DOHH2 (cell line): ENCODE measurements at regions not wholly inside any gene's neighbourhood (a gene's known extent, or its start where the extent isn't known, plus 50 kb on each side); places are given as distances from the start of the nearest gene placed in this dataset.

ENCODE experiments used
- H3F3A ChIP-seq: fragments of 200-600 bp; sonication (generic), shearing (Covaris generic); 2 replicates; pipeline ENCODE4 v1.6.0; 2016; ENCODE audit warnings: antibody characterized with exemption, mild to moderate bottlenecking; ENCODE audit not compliant: control insufficient read depth, insufficient read depth
- H3K27ac ChIP-seq: fragments of 200-600 bp; sonication (generic); 2 replicates; pipeline ENCODE4 v1.5.1; 2014; ENCODE audit warnings: low read depth, mild to moderate bottlenecking, low read length, moderate library complexity
- H3K27me3 ChIP-seq: fragments of 200-600 bp; sonication (generic); 2 replicates; pipeline ENCODE4 v1.6.1; 2014; ENCODE audit warnings: mild to moderate bottlenecking, low read length, mixed read lengths; ENCODE audit not compliant: control insufficient read depth
- H3K36me3 ChIP-seq: fragments of 200-600 bp; sonication (generic); 2 replicates; pipeline ENCODE4 v1.6.1; 2014; ENCODE audit warnings: mild to moderate bottlenecking, low read length, moderate library complexity, mixed read lengths; ENCODE audit not compliant: control insufficient read depth
- H3K4me1 ChIP-seq: fragments of 200-600 bp; sonication (generic); 2 replicates; pipeline ENCODE4 v1.6.1; 2014; ENCODE audit warnings: mild to moderate bottlenecking, low read length, mixed read lengths; ENCODE audit not compliant: control insufficient read depth
- H3K4me2 ChIP-seq: fragments of 200-600 bp; sonication (generic); 2 replicates; pipeline ENCODE4 v1.6.0; 2014; ENCODE audit warnings: mild to moderate bottlenecking, low read length, moderate library complexity
- H3K4me3 ChIP-seq: fragments of 200-600 bp; sonication (generic); 2 replicates; pipeline ENCODE4 v1.5.1; 2014; ENCODE audit warnings: mild to moderate bottlenecking, low read length, mixed read lengths
- H3K79me2 ChIP-seq: fragments of 200-600 bp; sonication (generic); 2 replicates; pipeline ENCODE4 v1.6.1; 2014; ENCODE audit warnings: mild to moderate bottlenecking, low read length, mixed read lengths; ENCODE audit not compliant: control insufficient read depth
- H3K9me2 ChIP-seq: fragments of 200-600 bp; sonication (generic); replicated peaks from 2 replicates; pipeline ENCODE4 v1.6.1; 2014; ENCODE audit warnings: mild to moderate bottlenecking, low read length, mixed read lengths; ENCODE audit not compliant: control insufficient read depth
- H3K9me3 ChIP-seq: fragments of 200-600 bp; sonication (generic); 2 replicates; pipeline ENCODE4 v1.6.1; 2014; ENCODE audit warnings: antibody characterized with exemption, low read length, mixed read lengths; ENCODE audit not compliant: control insufficient read depth, insufficient read depth
- H4K20me1 ChIP-seq: fragments of 200-600 bp; sonication (generic); 2 replicates; pipeline ENCODE4 v1.6.0; 2014; ENCODE audit warnings: low read depth, mild to moderate bottlenecking, antibody characterized with exemption, low read length, moderate library complexity; ENCODE audit not compliant: control insufficient read depth, insufficient read depth
- CTCF ChIP-seq: fragments of 200-600 bp; sonication (generic); IDR thresholded peaks from one replicate; pipeline ENCODE4 v1.5.1; 2014; ENCODE audit warnings: antibody characterized with exemption, mild to moderate bottlenecking, low read depth, low read length; ENCODE audit not compliant: poor library complexity, severe bottlenecking
- EZH2phosphoT487 ChIP-seq: fragments of 200-600 bp; sonication (generic); IDR thresholded peaks from 2 replicates; pipeline ENCODE4 v1.6.1; 2017; ENCODE audit warnings: borderline replicate concordance, mild to moderate bottlenecking, antibody characterized with exemption, low read length, moderate library complexity, mixed read lengths

GRCh38 chr5:74521401-74521800 lies 119.1 kb downstream of the ENC1 start:
- Histone ChIP-seq H3K27me3 (no peaks in the 10 kb centered on the region), H3K79me2 (no peaks in the 10 kb centered on the region), H3K36me3 (no peaks in the 10 kb centered on the region), H3K4me2 (no peak overlapping the region), H3K27ac (no peak overlapping the region), H3K4me3 (no peak overlapping the region), H3K9me3 (peaks cover 3% of the 10 kb centered on the region; the same call in 1 of the 2 replicates), H3K9me2 (no peaks in the 10 kb centered on the region), H4K20me1 (no peaks in the 10 kb centered on the region), H3K4me1 (no peaks in the 10 kb centered on the region), H3F3A (no peaks in the 10 kb centered on the region)
- TF ChIP-seq CTCF (no peak), EZH2phosphoT487 (no peak)

GRCh38 chr5:74519679-74520078 lies 120.8 kb downstream of the ENC1 start:
- no peaks in the 10 kb centered on the region for H4K20me1 ChIP-seq
- no peaks in the 10 kb centered on the region; the same call in 1 of the 2 replicates for H3K9me3 ChIP-seq
- H3K9me2 ChIP-seq = no peaks in the 10 kb centered on the region
- no peak for TF ChIP-seq EZH2phosphoT487
- TF ChIP-seq CTCF = no peak
- H3K27me3 ChIP-seq = no peaks in the 10 kb centered on the region
- no peaks in the 10 kb centered on the region for H3K36me3 ChIP-seq
- no peak overlapping the region for H3K4me3 ChIP-seq
- H3K4me2 ChIP-seq = no peak overlapping the region
- H3K79me2 ChIP-seq = no peaks in the 10 kb centered on the region
- no peak overlapping the region for H3K27ac ChIP-seq
- no peaks in the 10 kb centered on the region for H3K4me1 ChIP-seq
- H3F3A ChIP-seq = no peaks in the 10 kb centered on the region

- no peaks in the 10 kb centered on the region for H3F3A ChIP-seq
- H3K27me3 ChIP-seq = no peaks in the 10 kb centered on the region
- no peak overlapping the region for H3K4me3 ChIP-seq
- no peaks in the 10 kb centered on the region for H3K79me2 ChIP-seq
- no peak overlapping the region for H3K4me2 ChIP-seq
- no peaks in the 10 kb centered on the region for H3K36me3 ChIP-seq
- no peaks in the 10 kb centered on the region for H4K20me1 ChIP-seq
- no peak overlapping the region for H3K27ac ChIP-seq
- no peak for TF ChIP-seq CTCF
- TF ChIP-seq EZH2phosphoT487 = no peak
- no peaks in the 10 kb centered on the region; the same call in 1 of the 2 replicates for H3K9me3 ChIP-seq
- H3K9me2 ChIP-seq = no peaks in the 10 kb centered on the region
- no peaks in the 10 kb centered on the region for H3K4me1 ChIP-seq
Measured at GRCh38 chr5:74519161-74519571, 121.4 kb downstream of the ENC1 start.
